Right kidney (tissue), 1 donor: ENCODE measurements at regions not wholly inside any gene's neighbourhood (a gene's known extent, or its start where the extent isn't known, plus 50 kb on each side); places are given as distances from the start of the nearest gene placed in this dataset.
"Not testable (repeated sequence)": the region's sequence is repeated elsewhere in the genome, so short reads cannot be mapped to it uniquely, and the experiment has no call there.

ENCODE experiments used
- DNase-seq: peaks from one replicate; pipeline ENCODE4 v3.0.0-alpha.2; 2016

GRCh38 chr10:34907743-34908430 is 92.8 kb upstream of the PARD3 start:
- no peak for DNase-seq

DNA sequence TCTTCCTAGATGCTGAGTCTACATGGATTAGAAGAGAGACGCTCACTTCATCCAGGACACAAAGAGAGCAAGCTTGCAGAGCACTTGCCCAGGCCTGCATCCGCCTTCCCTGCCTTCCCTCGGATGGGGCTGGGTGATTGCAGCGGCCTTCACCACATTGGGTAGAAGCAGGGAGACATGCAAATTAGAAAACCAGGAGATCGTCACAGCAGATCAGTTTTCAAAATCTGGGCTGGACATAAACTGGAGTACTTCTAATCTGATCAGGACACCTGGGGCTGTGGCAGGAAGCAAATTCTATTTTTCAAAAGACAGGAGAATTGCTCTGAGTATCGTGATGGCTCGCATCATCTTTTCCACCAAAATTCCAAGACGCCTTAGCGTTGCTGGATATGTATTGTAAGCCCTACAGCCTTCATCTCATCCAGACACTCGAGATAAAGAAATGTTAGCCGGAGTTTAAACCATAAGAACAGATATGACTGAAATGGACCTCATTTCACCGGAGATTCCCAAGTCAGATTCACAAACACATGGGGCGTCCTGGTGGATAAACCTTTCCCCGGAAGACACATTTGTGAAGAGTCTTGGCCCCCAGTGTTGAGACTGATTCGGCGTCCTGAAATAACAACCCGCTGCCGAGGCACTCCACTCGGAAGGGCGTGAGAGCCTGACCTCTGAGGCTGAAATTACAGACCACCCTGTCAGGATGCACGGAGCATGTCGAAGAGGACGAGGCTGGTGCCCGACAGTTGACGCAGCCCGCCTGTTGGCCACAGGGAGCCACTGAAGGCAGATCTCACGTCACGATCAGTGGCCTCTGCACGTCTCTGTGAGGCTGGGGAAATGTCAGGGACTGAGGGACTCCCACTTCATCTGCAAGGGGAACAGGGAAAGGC is 91.2 kb upstream of the PARD3 start:
- peak; percentile 70 for DNase-seq

DNA sequence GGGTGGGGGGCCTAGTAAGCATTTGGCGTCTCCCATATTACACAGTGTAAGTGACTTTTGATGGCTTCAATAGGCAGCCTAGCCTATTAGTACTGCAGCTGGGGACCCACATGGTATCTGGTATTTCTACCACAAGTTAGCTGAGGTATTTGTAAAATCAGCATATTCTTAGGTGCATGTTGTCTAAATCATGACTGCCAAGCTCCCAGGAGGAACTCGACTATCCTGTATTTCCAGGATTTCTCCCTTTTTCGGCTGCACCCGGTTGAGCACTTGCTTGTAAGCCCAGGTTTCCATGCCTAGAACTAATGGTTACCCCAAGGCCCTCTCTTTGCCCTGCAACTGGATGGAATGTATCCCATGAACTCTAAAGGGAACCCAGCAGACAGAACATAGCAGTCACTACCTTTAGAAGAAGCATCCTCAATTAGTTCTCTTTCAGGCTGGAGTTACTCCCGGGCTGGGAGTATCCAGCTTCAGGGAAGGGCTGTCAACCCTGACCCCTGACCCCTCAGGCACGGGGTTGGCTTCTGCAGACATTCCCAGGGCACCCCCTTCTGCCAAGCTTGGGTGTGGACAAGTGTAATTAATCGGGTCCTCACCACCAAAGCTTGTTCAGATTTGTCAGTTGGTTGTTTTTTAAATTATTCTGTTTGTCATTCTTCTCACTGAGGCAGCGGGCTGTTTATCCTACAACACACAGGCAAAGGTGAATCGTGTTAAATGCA is 90.3 kb upstream of the PARD3 start:
- DNase-seq: no peak

GRCh38 chr10:34904191-34904590 is 89.1 kb upstream of the PARD3 start:
- DNase-seq: no peak

- DNase-seq: no peak
These were observed 84.1 kb upstream of the PARD3 start for GRCh38 chr10:34899161-34899560.

DNA sequence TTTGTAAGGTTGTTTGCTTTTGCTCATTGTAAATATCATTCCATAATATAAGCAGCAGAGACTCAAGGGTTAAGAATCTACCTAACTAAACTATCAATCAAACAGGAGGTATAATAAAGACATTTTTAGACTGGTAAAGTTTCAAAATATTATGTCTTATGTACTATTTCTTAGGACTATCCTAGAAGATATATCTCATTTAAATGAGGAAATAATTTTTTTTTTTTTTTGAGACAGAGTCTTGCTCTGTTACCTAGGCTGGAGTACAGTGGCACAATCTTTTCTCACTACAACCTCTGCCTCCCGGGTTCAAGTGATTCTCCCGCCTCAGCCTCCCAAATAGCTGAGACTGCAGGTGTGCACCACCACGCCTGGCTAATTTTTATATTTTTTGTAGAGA is 80.9 kb upstream of the PARD3 start:
- DNase-seq: no peak

DNA sequence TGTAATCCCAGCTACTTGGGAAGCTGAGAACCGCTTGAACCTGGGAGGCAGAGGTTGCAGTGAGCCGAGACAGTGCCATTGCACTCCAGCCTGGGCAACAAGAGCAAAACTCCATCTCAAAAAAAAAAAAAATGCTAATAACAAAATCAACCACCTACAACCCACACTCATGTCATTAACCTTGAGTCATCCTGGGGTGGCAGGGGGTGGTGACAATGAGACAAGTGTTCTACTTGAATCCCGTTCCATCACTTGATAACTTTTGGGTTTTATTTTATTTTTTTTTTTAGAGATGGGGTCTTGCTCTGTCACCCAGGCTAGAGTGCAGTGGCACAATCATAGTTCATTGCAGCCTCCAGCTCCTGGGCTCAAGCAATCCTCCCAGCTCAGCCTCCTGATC is 80.0 kb upstream of the PARD3 start:
- not testable (repeated sequence) for DNase-seq

DNA sequence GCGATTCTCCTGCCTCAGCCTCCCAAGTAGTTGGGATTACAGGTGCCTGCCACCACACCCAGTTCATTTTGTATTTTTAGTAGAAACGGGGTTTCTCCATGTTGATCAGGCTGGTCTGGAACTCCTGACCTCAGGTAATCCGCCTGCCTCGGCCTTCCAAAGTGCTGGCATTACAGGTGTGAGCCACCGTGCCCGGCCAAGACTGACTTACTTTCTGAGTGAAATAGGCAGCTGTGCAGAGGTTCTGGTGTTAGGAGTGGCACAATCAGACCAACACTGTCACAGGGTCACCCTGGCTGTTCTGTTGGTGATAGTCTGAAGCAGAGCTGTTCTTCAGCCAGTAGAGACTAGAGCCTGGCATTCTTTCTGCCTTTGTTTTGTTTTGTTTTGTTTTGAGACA is 77.4 kb upstream of the PARD3 start:
- not testable (repeated sequence) for DNase-seq

- DNase-seq: no peak
These were observed 75.8 kb upstream of the PARD3 start for GRCh38 chr10:34890939-34891338.

DNA sequence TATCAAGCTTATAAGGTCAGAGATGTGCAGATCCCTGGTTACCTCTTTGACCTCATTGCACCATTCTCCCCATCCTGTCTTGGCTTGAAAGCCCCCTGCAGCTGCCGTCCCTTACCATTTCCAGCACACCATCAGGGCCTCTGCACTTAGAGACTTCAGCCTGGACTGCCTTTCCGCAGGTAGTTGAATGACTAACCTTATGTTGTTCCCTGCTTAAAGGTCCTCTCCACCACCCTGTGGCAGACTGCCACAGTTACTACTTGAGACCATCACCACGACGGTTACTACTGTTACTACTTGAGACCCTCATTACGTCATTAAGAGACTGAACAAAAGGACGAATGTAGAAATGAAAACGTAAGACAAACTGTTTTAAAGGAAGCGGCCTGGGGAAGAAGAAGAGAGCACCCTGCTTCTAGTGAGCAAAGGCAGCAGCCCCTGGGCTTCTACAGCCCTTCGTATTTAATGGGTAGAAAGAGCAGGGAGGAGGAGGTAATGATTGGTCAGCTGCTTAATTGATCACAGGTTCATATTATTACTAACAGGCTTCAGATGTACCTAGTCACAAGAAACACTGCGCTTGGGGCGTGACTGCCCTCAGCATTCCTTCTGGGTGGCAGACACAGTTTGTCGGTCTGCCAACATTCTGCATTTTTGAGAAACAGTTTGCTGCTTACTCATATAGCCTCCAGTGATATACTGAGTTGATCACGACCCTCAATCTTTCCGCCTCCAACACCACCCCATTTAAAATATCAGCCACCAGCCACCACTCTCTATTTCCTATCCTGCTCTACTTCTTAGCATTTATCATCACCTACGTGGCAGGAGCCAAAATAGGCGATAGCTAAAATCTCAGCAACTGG is 74.1 kb upstream of the PARD3 start:
- DNase-seq: no peak

- no peak for DNase-seq
These were observed 72.0 kb upstream of the PARD3 start for GRCh38 chr10:34886906-34887642.

- DNase-seq: no peak
These were observed 70.8 kb upstream of the PARD3 start for GRCh38 chr10:34885898-34886297.

DNA sequence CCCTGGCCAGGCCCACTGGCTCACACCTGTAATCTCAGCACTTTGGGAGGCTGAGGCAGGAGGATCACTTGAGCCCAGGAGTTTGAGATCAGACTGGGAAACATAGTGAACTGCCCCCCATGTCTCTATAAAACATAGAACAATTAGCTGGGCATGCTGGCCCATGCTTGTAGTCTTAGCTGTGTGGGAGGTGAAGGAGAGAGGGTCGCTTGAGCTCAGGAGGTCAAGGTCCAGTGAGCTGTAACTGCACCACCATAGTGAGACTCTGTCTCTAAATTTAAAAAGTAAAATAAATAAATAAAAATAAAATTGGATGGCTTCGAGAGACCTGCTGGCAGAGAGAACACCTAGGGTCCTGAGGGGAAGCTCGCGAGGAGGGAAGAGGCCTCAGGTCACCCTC is 69.9 kb upstream of the PARD3 start:
- DNase-seq: no peak

- no peak for DNase-seq
These were observed 69.3 kb upstream of the PARD3 start for GRCh38 chr10:34884272-34884952.

DNA sequence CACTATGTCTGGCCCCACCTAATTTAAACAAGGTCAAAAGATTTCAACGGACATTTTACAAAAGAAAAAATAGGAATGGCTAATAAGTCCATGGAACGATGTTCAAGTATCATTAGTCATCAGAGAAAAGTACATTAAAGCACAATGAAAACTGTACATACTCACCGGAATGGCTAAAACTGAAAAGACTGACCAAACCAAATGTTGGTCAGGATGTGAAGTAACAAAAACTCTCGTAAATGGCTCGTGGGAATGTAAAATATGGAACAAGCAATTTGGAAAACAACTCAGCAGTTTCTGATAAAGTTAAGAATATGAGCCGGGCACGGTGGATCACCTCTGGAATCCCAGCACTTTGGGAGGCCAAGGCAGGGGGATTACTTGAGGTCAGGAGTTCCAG is 65.7 kb upstream of the PARD3 start:
- no peak for DNase-seq

DNA sequence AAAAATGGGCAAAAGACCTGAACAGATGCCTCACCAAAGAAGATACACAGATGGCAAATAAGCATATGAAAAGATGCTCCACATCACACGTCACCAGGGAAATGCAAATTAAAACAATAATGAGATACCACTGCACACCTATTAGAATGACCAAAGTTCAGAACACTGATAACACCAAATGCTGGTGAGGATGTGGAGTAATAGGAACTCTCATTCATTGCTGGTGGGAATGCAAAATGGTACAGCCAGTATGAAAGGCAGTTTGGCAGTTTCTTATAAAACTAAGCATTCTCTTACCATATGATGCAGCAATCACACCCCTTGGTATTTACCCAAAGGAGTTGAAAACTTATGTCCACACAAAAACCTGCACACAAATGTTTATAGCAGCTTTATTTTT is 63.6 kb upstream of the PARD3 start:
- not testable (repeated sequence) for DNase-seq

- DNase-seq: no peak
These were observed 60.0 kb upstream of the PARD3 start for GRCh38 chr10:34875061-34875460.

DNA sequence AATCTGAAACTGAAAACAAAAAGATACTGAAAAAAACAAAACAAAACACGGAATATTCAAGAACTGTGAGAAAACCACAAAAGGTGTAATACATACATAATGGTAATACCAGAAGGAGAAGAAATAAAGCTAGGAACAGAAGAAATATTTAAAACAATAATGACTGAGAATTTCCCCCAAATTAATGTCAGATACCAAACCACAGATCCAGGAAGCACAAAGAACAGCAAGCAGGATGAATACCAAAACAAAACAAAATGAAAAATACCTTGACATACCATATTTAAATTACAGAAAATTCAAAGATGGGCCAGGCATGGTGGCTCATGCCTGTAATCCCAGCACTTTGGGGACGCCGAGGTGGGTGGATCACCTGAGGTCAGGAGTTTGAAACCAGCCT is 57.7 kb upstream of the PARD3 start:
- no peak for DNase-seq

GRCh38 chr10:34869135-34869836 is 54.2 kb upstream of the PARD3 start:
- DNase-seq: no peak

GRCh38 chr10:34868589-34868988 is 53.5 kb upstream of the PARD3 start:
- DNase-seq: no peak
